K562 (cell line): ENCODE measurements at regions not wholly inside any gene's neighbourhood (a gene's known extent, or its start where the extent isn't known, plus 50 kb on each side); places are given as distances from the start of the nearest gene placed in this dataset.

Experiments
- EGR1 ChIP-seq: fragments of 450-650 bp; conservative IDR thresholded peaks from 2 replicates; pipeline ENCODE4 v1.6.1; 2017; ENCODE audit warnings: mild to moderate bottlenecking
- HDAC3 ChIP-seq: fragments of 450-650 bp; IDR thresholded peaks from 2 replicates; pipeline ENCODE4 v1.6.1; 2018; ENCODE audit warnings: borderline replicate concordance, mild to moderate bottlenecking, moderate library complexity; ENCODE audit not compliant: partially characterized antibody
- TAF1 ChIP-seq: IDR thresholded peaks from 2 replicates; pipeline ENCODE4 v1.6.1; 2011; ENCODE audit warnings: mild to moderate bottlenecking, low read length, moderate library complexity; ENCODE audit not compliant: insufficient read depth, control insufficient read depth, severe bottlenecking; ENCODE audit errors: extremely low read depth
- TBL1XR1 ChIP-seq, 2 experiments: IDR thresholded peaks; 2 replicates each; pipeline ENCODE4 v1.6.1; 2012; ENCODE audit warnings: improper control_type of control experiment in 2 of 2, low read length in 2 of 2, mild to moderate bottlenecking in 1 of 2
- ZNF780A ChIP-seq: fragments of 250-450 bp; sonication (Bioruptor Pico); IDR thresholded peaks from 2 replicates; pipeline ENCODE4 v1.5.0; 2021; ENCODE audit warnings: mild to moderate bottlenecking
- TF ChIP-seq, protein P1 (sequence below): fragments of 450-650 bp; formaldehyde crosslinking; IDR thresholded peaks from 2 replicates; pipeline ENCODE4 v1.4.0; 2022; ENCODE audit warnings: missing genetic modification characterization
- TF ChIP-seq, protein P2 (sequence below): sonication (generic); formaldehyde crosslinking; IDR thresholded peaks from 2 replicates; pipeline ENCODE4 v1.8.1; 2022; ENCODE audit warnings: missing genetic modification reagents
- TF ChIP-seq, protein P3 (sequence below): sonication (generic); formaldehyde crosslinking; IDR thresholded peaks from 2 replicates; pipeline ENCODE4 v1.9.0; 2022; ENCODE audit warnings: mild to moderate bottlenecking, missing genetic modification reagents
- TF ChIP-seq, protein P4 (sequence below), 3 experiments: IDR thresholded peaks in 2 of 3; conservative IDR thresholded peaks in 1 of 3; 2 replicates each; pipeline ENCODE4 v1.5.1; 2011 to 2012; ENCODE audit warnings: low read length in 3 of 3, mild to moderate bottlenecking in 3 of 3, control low read depth in 2 of 3, improper control_type of control experiment in 1 of 3, inconsistent platforms in 1 of 3, low read depth in 1 of 3, mixed read lengths in 1 of 3, moderate library complexity in 1 of 3; ENCODE audit not compliant: insufficient read depth in 2 of 3
- TF ChIP-seq, protein P5 (sequence below): IDR thresholded peaks from 2 replicates; pipeline ENCODE4 v1.6.1; 2012; ENCODE audit warnings: low read depth, low read length, improper control_type of control experiment, borderline replicate concordance

DNA sequence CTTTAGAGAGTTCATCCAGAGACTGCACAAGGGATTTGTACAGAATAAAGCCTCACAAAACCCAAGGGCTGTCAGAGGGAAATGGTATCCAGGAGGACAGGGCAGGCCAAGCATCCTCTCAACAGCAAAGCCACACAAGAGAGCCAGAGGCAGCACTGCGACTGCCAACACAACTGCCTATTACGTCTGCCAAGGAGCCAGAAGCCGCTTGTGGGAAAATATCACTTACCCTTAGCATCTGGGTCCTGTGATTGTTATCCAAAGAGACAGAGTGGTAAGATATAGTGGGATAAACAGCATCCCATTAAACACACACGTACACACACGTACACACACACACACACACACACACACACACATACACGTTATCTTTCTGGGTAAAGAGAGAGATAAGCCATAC lies 618.3 kb upstream of the AGTR1 start:
- TF ChIP-seq, protein P1, sequence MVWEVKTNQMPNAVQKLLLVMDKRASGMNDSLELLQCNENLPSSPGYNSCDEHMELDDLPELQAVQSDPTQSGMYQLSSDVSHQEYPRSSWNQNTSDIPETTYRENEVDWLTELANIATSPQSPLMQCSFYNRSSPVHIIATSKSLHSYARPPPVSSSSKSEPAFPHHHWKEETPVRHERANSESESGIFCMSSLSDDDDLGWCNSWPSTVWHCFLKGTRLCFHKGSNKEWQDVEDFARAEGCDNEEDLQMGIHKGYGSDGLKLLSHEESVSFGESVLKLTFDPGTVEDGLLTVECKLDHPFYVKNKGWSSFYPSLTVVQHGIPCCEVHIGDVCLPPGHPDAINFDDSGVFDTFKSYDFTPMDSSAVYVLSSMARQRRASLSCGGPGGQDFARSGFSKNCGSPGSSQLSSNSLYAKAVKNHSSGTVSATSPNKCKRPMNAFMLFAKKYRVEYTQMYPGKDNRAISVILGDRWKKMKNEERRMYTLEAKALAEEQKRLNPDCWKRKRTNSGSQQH (CRISPR knock-in tag): no peak
- no peak for TF ChIP-seq ZNF780A (CRISPR knock-in tag)
- no peak for TF ChIP-seq EGR1
- TF ChIP-seq, protein P2, sequence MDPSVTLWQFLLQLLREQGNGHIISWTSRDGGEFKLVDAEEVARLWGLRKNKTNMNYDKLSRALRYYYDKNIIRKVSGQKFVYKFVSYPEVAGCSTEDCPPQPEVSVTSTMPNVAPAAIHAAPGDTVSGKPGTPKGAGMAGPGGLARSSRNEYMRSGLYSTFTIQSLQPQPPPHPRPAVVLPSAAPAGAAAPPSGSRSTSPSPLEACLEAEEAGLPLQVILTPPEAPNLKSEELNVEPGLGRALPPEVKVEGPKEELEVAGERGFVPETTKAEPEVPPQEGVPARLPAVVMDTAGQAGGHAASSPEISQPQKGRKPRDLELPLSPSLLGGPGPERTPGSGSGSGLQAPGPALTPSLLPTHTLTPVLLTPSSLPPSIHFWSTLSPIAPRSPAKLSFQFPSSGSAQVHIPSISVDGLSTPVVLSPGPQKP (CRISPR knock-in tag): no peak
- no peak for TF ChIP-seq TBL1XR1 (IDR thresholded peaks at IDR 0.05; ENCODE audit: low read length in 2 of 2)
- TF ChIP-seq, protein P3, sequence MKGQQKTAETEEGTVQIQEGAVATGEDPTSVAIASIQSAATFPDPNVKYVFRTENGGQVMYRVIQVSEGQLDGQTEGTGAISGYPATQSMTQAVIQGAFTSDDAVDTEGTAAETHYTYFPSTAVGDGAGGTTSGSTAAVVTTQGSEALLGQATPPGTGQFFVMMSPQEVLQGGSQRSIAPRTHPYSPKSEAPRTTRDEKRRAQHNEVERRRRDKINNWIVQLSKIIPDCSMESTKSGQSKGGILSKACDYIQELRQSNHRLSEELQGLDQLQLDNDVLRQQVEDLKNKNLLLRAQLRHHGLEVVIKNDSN: no peak
- TF ChIP-seq, protein P4, sequence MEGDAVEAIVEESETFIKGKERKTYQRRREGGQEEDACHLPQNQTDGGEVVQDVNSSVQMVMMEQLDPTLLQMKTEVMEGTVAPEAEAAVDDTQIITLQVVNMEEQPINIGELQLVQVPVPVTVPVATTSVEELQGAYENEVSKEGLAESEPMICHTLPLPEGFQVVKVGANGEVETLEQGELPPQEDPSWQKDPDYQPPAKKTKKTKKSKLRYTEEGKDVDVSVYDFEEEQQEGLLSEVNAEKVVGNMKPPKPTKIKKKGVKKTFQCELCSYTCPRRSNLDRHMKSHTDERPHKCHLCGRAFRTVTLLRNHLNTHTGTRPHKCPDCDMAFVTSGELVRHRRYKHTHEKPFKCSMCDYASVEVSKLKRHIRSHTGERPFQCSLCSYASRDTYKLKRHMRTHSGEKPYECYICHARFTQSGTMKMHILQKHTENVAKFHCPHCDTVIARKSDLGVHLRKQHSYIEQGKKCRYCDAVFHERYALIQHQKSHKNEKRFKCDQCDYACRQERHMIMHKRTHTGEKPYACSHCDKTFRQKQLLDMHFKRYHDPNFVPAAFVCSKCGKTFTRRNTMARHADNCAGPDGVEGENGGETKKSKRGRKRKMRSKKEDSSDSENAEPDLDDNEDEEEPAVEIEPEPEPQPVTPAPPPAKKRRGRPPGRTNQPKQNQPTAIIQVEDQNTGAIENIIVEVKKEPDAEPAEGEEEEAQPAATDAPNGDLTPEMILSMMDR (IDR thresholded peaks at IDR 0.05 in 2 of 3, conservative IDR thresholded peaks at IDR 0.05 in 1 of 3; ENCODE audit: insufficient read depth in 2 of 3, low read depth in 1 of 3, low read length in 3 of 3): no peak
- TF ChIP-seq TAF1: no peak
- TF ChIP-seq, protein P5, sequence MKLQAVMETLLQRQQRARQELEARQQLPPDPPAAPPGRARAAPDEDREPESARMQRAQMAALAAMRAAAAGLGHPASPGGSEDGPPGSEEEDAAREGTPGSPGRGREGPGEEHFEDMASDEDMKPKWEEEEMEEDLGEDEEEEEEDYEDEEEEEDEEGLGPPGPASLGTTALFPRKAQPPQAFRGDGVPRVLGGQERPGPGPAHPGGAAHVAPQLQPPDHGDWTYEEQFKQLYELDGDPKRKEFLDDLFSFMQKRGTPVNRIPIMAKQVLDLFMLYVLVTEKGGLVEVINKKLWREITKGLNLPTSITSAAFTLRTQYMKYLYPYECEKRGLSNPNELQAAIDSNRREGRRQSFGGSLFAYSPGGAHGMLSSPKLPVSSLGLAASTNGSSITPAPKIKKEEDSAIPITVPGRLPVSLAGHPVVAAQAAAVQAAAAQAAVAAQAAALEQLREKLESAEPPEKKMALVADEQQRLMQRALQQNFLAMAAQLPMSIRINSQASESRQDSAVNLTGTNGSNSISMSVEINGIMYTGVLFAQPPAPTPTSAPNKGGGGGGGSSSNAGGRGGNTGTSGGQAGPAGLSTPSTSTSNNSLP: no peak
- TF ChIP-seq HDAC3: no peak
